IMR-90 (cell line): ENCODE measurements at regions not wholly inside any gene's neighbourhood (a gene's known extent, or its start where the extent isn't known, plus 50 kb on each side); places are given as distances from the start of the nearest gene placed in this dataset.

Experiments used
- ATAC-seq: fragments of 200-7000 bp; cut with Tn5 transposase; 2 replicates; pipeline ENCODE4 v1.9.1; 2020; ENCODE audit warnings: low read depth, mild to moderate bottlenecking, moderate library complexity
- BruUV-seq: library from RNA; stranded (reverse); fragments of 400-500 nt; replicated peaks from 2 replicates; lab custom pipeline; 2021; lab: Mats Ljungman, UMichigan
- CTCF ChIA-PET: fragments of 300-600 bp; formaldehyde crosslinking; extraction: SDS; loops from one replicate; lab custom pipeline; 2021; ENCODE audit warnings: antibody characterized with exemption; lab: Yijun Ruan, JAX
- POLR2A ChIA-PET: fragments of 300-600 bp; sonication (Branson Sonifier 250); formaldehyde crosslinking; loops from one replicate; lab custom pipeline; 2022; ENCODE audit warnings: antibody characterized with exemption; ENCODE audit not compliant: unreplicated experiment; lab: Charles Lee
- DNase-seq: peaks from one replicate; pipeline ENCODE4 v3.0.0; 2013
- H2AFZ ChIP-seq: replicated peaks from 2 replicates; pipeline ENCODE3; 2013; ENCODE audit warnings: low read length, mild to moderate bottlenecking; ENCODE audit not compliant: poor library complexity
- H2AK5ac ChIP-seq: 2 replicates; pipeline ENCODE4 v1.6.1; 2013; ENCODE audit warnings: low read depth, low read length, inconsistent platforms
- H2AK9ac ChIP-seq: replicated peaks from 2 replicates; pipeline ENCODE3; 2013; ENCODE audit warnings: mild to moderate bottlenecking, low read depth, low read length, moderate library complexity; ENCODE audit not compliant: poor library complexity
- H2BK120ac ChIP-seq: 2 replicates; pipeline ENCODE4 v1.6.1; 2013; ENCODE audit warnings: low read depth, low read length, inconsistent platforms
- H2BK15ac ChIP-seq: 3 replicates; pipeline ENCODE4 v1.6.1; 2013; ENCODE audit warnings: low read depth, low read length, inconsistent platforms
- H2BK20ac ChIP-seq: 2 replicates; pipeline ENCODE4 v1.6.1; 2013; ENCODE audit warnings: low read depth, mild to moderate bottlenecking, inconsistent platforms, low read length, moderate library complexity
- H2BK5ac ChIP-seq: 2 replicates; pipeline ENCODE4 v1.6.1; 2013; ENCODE audit warnings: mild to moderate bottlenecking, low read depth, low read length, inconsistent platforms; ENCODE audit not compliant: poor library complexity, severe bottlenecking
- H3K14ac ChIP-seq: replicated peaks from 2 replicates; pipeline ENCODE4 v1.6.1; 2013; ENCODE audit warnings: low read depth, low read length, inconsistent platforms
- H3K18ac ChIP-seq: 2 replicates; pipeline ENCODE4 v1.6.1; 2013; ENCODE audit warnings: low read depth, low read length, control low read depth
- H3K23ac ChIP-seq: 2 replicates; pipeline ENCODE4 v1.6.1; 2013; ENCODE audit warnings: low read depth, low read length, inconsistent platforms
- H3K27ac ChIP-seq: 2 replicates; pipeline ENCODE4 v1.5.1; 2013; ENCODE audit warnings: mild to moderate bottlenecking, control low read depth, low read length; ENCODE audit not compliant: insufficient read depth
- H3K27me3 ChIP-seq: 2 replicates; pipeline ENCODE4 v1.6.1; 2013; ENCODE audit warnings: low read length; ENCODE audit not compliant: control insufficient read depth, insufficient read depth
- H3K36me3 ChIP-seq: 2 replicates; pipeline ENCODE4 v1.6.1; 2013; ENCODE audit warnings: low read length, mixed read lengths; ENCODE audit not compliant: control insufficient read depth, insufficient read depth
- H3K4ac ChIP-seq: 2 replicates; pipeline ENCODE4 v1.6.1; 2013; ENCODE audit warnings: low read depth, low read length, inconsistent platforms
- H3K4me1 ChIP-seq: 2 replicates; pipeline ENCODE4 v1.6.1; 2013; ENCODE audit warnings: low read length, mixed read lengths; ENCODE audit not compliant: control insufficient read depth, insufficient read depth
- H3K4me2 ChIP-seq: 2 replicates; pipeline ENCODE4 v1.6.1; 2013; ENCODE audit warnings: low read depth, mild to moderate bottlenecking, control low read depth, low read length, moderate library complexity
- H3K4me3 ChIP-seq: 2 replicates; pipeline ENCODE4 v1.5.1; 2013; ENCODE audit warnings: low read depth, mild to moderate bottlenecking, control low read depth, low read length, moderate library complexity; ENCODE audit not compliant: insufficient read depth
- H3K56ac ChIP-seq: 2 replicates; pipeline ENCODE4 v1.6.1; 2013; ENCODE audit warnings: low read length, inconsistent platforms; ENCODE audit not compliant: insufficient read depth; ENCODE audit errors: extremely low read depth
- H3K79me1 ChIP-seq, 2 experiments: 2 replicates each; pipeline ENCODE4 v1.6.1; 2013; ENCODE audit warnings: low read length in 2 of 2, inconsistent platforms in 1 of 2, low read depth in 1 of 2
- H3K9ac ChIP-seq: 2 replicates; pipeline ENCODE4 v1.6.1; 2013; ENCODE audit warnings: low read depth, low read length, control low read depth
- H3K9me1 ChIP-seq: 2 replicates; pipeline ENCODE4 v1.6.1; 2013; ENCODE audit warnings: low read length, inconsistent platforms; ENCODE audit not compliant: insufficient read depth
- H3K9me3 ChIP-seq: 2 replicates; pipeline ENCODE4 v1.6.1; 2013; ENCODE audit warnings: low read length; ENCODE audit not compliant: control insufficient read depth, insufficient read depth
- H4K20me1 ChIP-seq: 2 replicates; pipeline ENCODE4 v1.6.1; 2013; ENCODE audit warnings: low read length, inconsistent platforms; ENCODE audit not compliant: insufficient read depth
- H4K5ac ChIP-seq: 2 replicates; pipeline ENCODE4 v1.6.1; 2013; ENCODE audit warnings: mild to moderate bottlenecking, low read depth, low read length, control low read depth
- H4K8ac ChIP-seq, 2 experiments: 2 replicates each; pipeline ENCODE4 v1.6.1; 2013; ENCODE audit warnings: low read depth in 2 of 2, low read length in 2 of 2, control low read depth in 1 of 2, inconsistent platforms in 1 of 2
- H4K91ac ChIP-seq: 2 replicates; pipeline ENCODE4 v1.6.1; 2013; ENCODE audit warnings: low read depth, low read length, inconsistent platforms; ENCODE audit not compliant: insufficient read depth
- BHLHE40 ChIP-seq: fragments of 150-350 bp; IDR thresholded peaks from 2 replicates; pipeline ENCODE4 v1.6.1; 2016; ENCODE audit warnings: mild to moderate bottlenecking, low read depth, low read length
- CHD1 ChIP-seq: IDR thresholded peaks from 2 replicates; pipeline ENCODE4 v1.6.1; 2012; ENCODE audit warnings: low read depth, low read length, improper control_type of control experiment
- NFE2L2 ChIP-seq: fragments of 150-350 bp; IDR thresholded peaks from 2 replicates; pipeline ENCODE4 v1.6.1; 2016; ENCODE audit warnings: low read depth, mild to moderate bottlenecking, low read length
- RCOR1 ChIP-seq: IDR thresholded peaks from 2 replicates; pipeline ENCODE4 v1.6.1; 2012; ENCODE audit warnings: mild to moderate bottlenecking, low read length, improper control_type of control experiment; ENCODE audit not compliant: insufficient replicate concordance
- RFX5 ChIP-seq: IDR thresholded peaks from 2 replicates; pipeline ENCODE4 v1.8.0; 2012; ENCODE audit warnings: low read depth, mild to moderate bottlenecking, low read length, moderate library complexity
- WGBS, 2 experiments: methylation state at CpG; one replicate each; pipeline versions ENCODE4 v1.1.5 to v1.1.7; 2013; ENCODE audit warnings: missing lambda C conversion rate in 2 of 2; ENCODE audit not compliant: insufficient read length in 1 of 2; ENCODE audit errors: extremely low coverage in 2 of 2; 5-methylcytosine and 5-hydroxymethylcytosine counted together
- dilution Hi-C: fragments of 300-500 bp; cut with HindIII; formaldehyde crosslinking; loops from one replicate; pipeline ENCODE4 v1.14.3; 2018; ENCODE audit warnings: low sequenced_read_pairs; ENCODE audit not compliant: unreplicated experiment
- in situ Hi-C: fragments of 300-500 bp; cut with MboI; formaldehyde crosslinking; loops from 3 replicates; pipeline ENCODE4 v1.14.3; 2019; ENCODE audit warnings: low sequenced_read_pairs, inconsistent platforms, mixed read lengths
- intact Hi-C: fragments of 100-400 bp; cut with micrococcal nuclease; formaldehyde crosslinking; loops from 2 replicates; pipeline ENCODE4 v1.10.0; 2022

DNA sequence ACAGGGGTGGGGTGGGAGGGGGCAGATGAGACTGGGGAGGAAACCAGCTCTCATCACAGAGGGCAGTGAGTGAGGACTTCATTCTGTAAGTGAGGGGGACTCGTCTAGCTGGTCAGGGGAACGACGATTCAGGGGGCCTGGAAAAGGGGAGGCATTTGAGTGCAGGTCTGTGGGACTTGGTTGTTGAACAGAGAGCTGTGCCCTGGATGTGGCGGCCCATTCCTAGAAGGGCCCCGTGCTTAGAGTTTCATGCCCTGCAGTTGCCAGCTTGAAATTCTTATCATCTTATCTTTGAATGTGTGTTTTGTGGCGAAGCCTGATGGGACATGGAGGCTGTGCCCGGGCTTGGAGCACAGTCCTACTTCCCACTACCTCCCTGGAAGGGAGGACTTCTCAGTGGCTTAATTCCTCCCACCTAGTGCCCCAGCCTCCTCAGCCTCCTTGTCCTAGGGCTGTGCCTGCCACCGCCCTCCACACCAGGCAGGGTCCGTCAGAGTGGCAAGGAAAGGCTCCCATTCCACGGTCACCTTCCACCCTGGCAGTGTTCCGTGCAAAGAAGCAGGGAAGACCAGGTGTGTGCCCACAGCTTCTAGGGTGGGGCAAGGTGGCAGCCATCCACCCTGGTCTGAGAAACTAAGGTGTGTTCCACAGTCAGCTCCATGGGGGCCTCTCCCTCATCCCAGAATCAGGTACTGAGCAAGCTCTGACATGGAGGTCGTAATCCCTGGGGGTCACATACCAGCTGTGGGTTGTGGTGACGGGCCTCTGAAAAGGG lies 59.7 kb upstream of the LMO1 start:
- Histone ChIP-seq H3K9ac (no peak overlapping the region), H3K36me3 (no peaks in the 10 kb centered on the region), H3K4me1 (no peaks in the 10 kb centered on the region), H3K9me1 (no peaks in the 10 kb centered on the region), H2BK15ac (no peak overlapping the region), H3K18ac (no peak overlapping the region), H3K9me3 (no peaks in the 10 kb centered on the region), H3K4me3 (no peak overlapping the region), H4K20me1 (no peaks in the 10 kb centered on the region), H3K23ac (no peak overlapping the region), H2BK120ac (no peak overlapping the region), H4K8ac (no peak overlapping the region), H2AFZ (no peak overlapping the region), H3K79me1 (no peaks in the 10 kb centered on the region), H3K27ac (no peak overlapping the region), H3K14ac (no peak overlapping the region), H3K4me2 (no peak overlapping the region), H2AK5ac (no peak overlapping the region), H2BK20ac (no peak overlapping the region), H4K91ac (no peak overlapping the region), H2BK5ac (no peak overlapping the region), H3K56ac (no peak overlapping the region), H2AK9ac (no peak overlapping the region), H3K4ac (no peak overlapping the region), H4K5ac (no peak overlapping the region), H3K27me3 (peaks cover 18% of the 10 kb centered on the region)
- BruUV-seq, result no TSS peak
- dilution Hi-C loops, result no loop called here
- TF ChIP-seq RCOR1 (no peak), BHLHE40 (no peak), RFX5 (no peak), CHD1 (no peak), NFE2L2 (no peak)
- ChIA-PET POLR2A (no interaction called here), CTCF (no interaction called here)
- DNase-seq (no peak), ATAC-seq (no peak)
- WGBS, 2 experiments, result no CpG with 5 or more reads among the region's 13 CpGs
- intact Hi-C loops, result no loop called here
- in situ Hi-C loops, result no loop called here
